ENCODE measurements at regions not wholly inside any gene's neighbourhood (a gene's known extent, or its start where the extent isn't known, plus 50 kb on each side); places are given as distances from the start of the nearest gene placed in this dataset.

GRCh38 chr18:41410006-41410405 lies 545.0 kb upstream of the PIK3C3 start:
- TF ChIP-seq CTCF (IDR thresholded peaks at IDR 0.05) = no peak
- TF ChIP-seq POLR2A (IDR thresholded peaks at IDR 0.05) = no peak

Data from Peyer's patch (tissue), 4 donors.